ENCODE measurements at regions not wholly inside any gene's neighbourhood (a gene's known extent, or its start where the extent isn't known, plus 50 kb on each side); places are given as distances from the start of the nearest gene placed in this dataset.

- no peaks in the 10 kb centered on the region for H3K9me3 Mint-ChIP-seq (ENCODE audit: unreplicated experiment)
- intact Hi-C loops (cut with micrococcal nuclease; ENCODE audit: unreplicated experiment), result no loop called here
- no TSS peak for BruUV-seq (replicated peaks)
- no peaks in the 10 kb centered on the region for H3K36me3 Mint-ChIP-seq (ENCODE audit: insufficient read depth, unreplicated experiment)
- no peak overlapping the region for H3K4me3 ChIP-seq (ENCODE audit: low read depth, low read length)
- DNase-seq, result no peak
- H3K9me3 ChIP-seq, result no peaks in the 10 kb centered on the region
- no peak for TF ChIP-seq CTCF (IDR thresholded peaks at IDR 0.05; ENCODE audit: insufficient read depth in 1 of 2, low read depth in 1 of 2, low read length in 1 of 2, severe bottlenecking in 1 of 2, unreplicated experiment in 1 of 2)
- CTCF ChIA-PET, result no interaction called here
- POLR2A ChIA-PET, result no interaction called here
- H3K27me3 ChIP-seq (replicated peaks; ENCODE audit: control insufficient read depth, insufficient read depth, low read length), result no peaks in the 10 kb centered on the region
- H3K27ac Mint-ChIP-seq (ENCODE audit: unreplicated experiment), result no peak overlapping the region
- no peak overlapping the region for H3K4me3 Mint-ChIP-seq (ENCODE audit: unreplicated experiment)
- no peaks in the 10 kb centered on the region for H3K4me1 Mint-ChIP-seq (ENCODE audit: low read depth, unreplicated experiment)
- H3K36me3 ChIP-seq (ENCODE audit: control insufficient read depth, insufficient read depth, low read length), result no peaks in the 10 kb centered on the region
- no peaks in the 10 kb centered on the region for H3K27me3 Mint-ChIP-seq (ENCODE audit: insufficient read depth, unreplicated experiment)
- no peaks in the 10 kb centered on the region for H3K4me1 ChIP-seq
Observed at GRCh38 chr3:180403156-180403555, 198.8 kb upstream of the TTC14 start.

- Mint-ChIP-seq H3K4me3 (ENCODE audit: unreplicated experiment) (no peak overlapping the region), H3K36me3 (ENCODE audit: insufficient read depth, unreplicated experiment) (no peaks in the 10 kb centered on the region), H3K4me1 (ENCODE audit: low read depth, unreplicated experiment) (no peaks in the 10 kb centered on the region), H3K27me3 (ENCODE audit: insufficient read depth, unreplicated experiment) (peaks cover 4% of the 10 kb centered on the region), H3K27ac (ENCODE audit: unreplicated experiment) (no peak overlapping the region), H3K9me3 (ENCODE audit: unreplicated experiment) (no peaks in the 10 kb centered on the region)
- TF ChIP-seq CTCF (IDR thresholded peaks at IDR 0.05; ENCODE audit: insufficient read depth in 1 of 2, low read depth in 1 of 2, low read length in 1 of 2, severe bottlenecking in 1 of 2, unreplicated experiment in 1 of 2), result no peak
- no peak for DNase-seq
- no peaks in the 10 kb centered on the region for H3K9me3 ChIP-seq
- ChIA-PET POLR2A (no interaction called here), CTCF (no interaction called here)
- H3K4me3 ChIP-seq (ENCODE audit: low read depth, low read length), result no peak overlapping the region
- H3K27me3 ChIP-seq (replicated peaks; ENCODE audit: control insufficient read depth, insufficient read depth, low read length), result no peaks in the 10 kb centered on the region
- intact Hi-C loops (cut with micrococcal nuclease; ENCODE audit: unreplicated experiment), result no loop called here
- no peaks in the 10 kb centered on the region for H3K36me3 ChIP-seq (ENCODE audit: control insufficient read depth, insufficient read depth, low read length)
- no TSS peak for BruUV-seq (replicated peaks)
- H3K4me1 ChIP-seq, result no peaks in the 10 kb centered on the region
Observed at GRCh38 chr3:180408654-180409053, 193.3 kb upstream of the TTC14 start.

GRCh38 chr3:180409170-180409569 is 192.8 kb upstream of the TTC14 start:
- H3K4me3 Mint-ChIP-seq (ENCODE audit: unreplicated experiment), result no peak overlapping the region
- no peaks in the 10 kb centered on the region for H3K4me1 ChIP-seq
- ChIA-PET CTCF (no interaction called here), POLR2A (no interaction called here)
- H3K4me1 Mint-ChIP-seq (ENCODE audit: low read depth, unreplicated experiment), result no peaks in the 10 kb centered on the region
- DNase-seq, result no peak
- no peak overlapping the region for H3K27ac Mint-ChIP-seq (ENCODE audit: unreplicated experiment)
- H3K36me3 ChIP-seq (ENCODE audit: control insufficient read depth, insufficient read depth, low read length), result no peaks in the 10 kb centered on the region
- peaks cover 4% of the 10 kb centered on the region for H3K27me3 Mint-ChIP-seq (ENCODE audit: insufficient read depth, unreplicated experiment)
- H3K27me3 ChIP-seq (replicated peaks; ENCODE audit: control insufficient read depth, insufficient read depth, low read length), result no peaks in the 10 kb centered on the region
- no peaks in the 10 kb centered on the region for H3K9me3 Mint-ChIP-seq (ENCODE audit: unreplicated experiment)
- BruUV-seq (replicated peaks), result no TSS peak
- TF ChIP-seq CTCF (IDR thresholded peaks at IDR 0.05; ENCODE audit: insufficient read depth in 1 of 2, low read depth in 1 of 2, low read length in 1 of 2, severe bottlenecking in 1 of 2, unreplicated experiment in 1 of 2), result no peak
- no peaks in the 10 kb centered on the region for H3K36me3 Mint-ChIP-seq (ENCODE audit: insufficient read depth, unreplicated experiment)
- intact Hi-C loops (cut with micrococcal nuclease; ENCODE audit: unreplicated experiment), result no loop called here
- H3K9me3 ChIP-seq, result no peaks in the 10 kb centered on the region
- H3K4me3 ChIP-seq (ENCODE audit: low read depth, low read length), result no peak overlapping the region

All from Caco-2 (cell line).